GM12873 (cell line): ENCODE measurements at regions not wholly inside any gene's neighbourhood (a gene's known extent, or its start where the extent isn't known, plus 50 kb on each side); places are given as distances from the start of the nearest gene placed in this dataset.

Source experiments
- CTCF ChIP-seq: IDR thresholded peaks from 2 replicates; pipeline ENCODE4 v1.5.1; 2012; ENCODE audit warnings: low read depth, mild to moderate bottlenecking, moderate library complexity, low read length, control low read depth; ENCODE audit not compliant: insufficient read depth; ENCODE audit errors: missing control alignments

DNA sequence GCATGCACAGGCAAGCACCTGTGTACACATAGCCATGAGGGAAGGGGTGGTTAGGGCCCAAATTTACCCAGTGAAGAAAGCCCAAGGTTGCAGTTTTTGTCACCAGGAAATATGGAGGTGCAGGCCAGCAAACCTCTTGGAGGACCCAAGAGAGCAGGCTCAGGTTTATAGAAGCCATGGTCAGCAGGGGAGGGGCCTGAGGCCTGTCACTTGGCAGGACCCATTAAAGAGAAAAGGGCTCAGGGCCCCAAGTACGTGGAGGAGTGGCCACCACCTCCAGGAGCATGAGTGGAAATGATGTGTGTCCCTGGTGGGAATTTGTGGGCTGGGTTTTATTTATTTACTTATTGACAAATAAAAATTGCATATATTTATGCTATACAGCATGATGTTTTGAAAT lies 192.9 kb downstream of the HAUS1 start:
- no peak for TF ChIP-seq CTCF

DNA sequence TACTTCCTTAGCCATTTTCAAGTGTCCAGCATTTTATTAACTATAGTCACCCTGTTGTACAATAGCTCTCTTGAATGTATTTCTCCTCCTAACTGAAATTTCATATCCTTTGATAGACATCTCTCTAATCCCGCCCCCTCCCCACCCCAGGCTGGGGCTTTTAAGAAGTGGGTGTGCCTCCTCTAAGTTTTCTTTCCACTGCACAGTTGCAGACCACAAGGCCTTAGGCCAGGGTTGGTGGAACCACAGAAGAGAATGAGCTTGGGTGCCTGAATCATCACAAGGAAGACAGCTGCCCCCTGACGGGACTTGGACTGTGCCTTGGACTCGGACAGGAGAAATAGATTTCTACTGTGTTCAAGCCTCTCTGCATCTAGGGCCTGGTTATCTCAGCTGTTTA lies 193.4 kb downstream of the HAUS1 start:
- TF ChIP-seq CTCF, result no peak

- no peak for TF ChIP-seq CTCF
These were observed 194.3 kb downstream of the HAUS1 start for GRCh38 chr18:46298511-46298910.

DNA sequence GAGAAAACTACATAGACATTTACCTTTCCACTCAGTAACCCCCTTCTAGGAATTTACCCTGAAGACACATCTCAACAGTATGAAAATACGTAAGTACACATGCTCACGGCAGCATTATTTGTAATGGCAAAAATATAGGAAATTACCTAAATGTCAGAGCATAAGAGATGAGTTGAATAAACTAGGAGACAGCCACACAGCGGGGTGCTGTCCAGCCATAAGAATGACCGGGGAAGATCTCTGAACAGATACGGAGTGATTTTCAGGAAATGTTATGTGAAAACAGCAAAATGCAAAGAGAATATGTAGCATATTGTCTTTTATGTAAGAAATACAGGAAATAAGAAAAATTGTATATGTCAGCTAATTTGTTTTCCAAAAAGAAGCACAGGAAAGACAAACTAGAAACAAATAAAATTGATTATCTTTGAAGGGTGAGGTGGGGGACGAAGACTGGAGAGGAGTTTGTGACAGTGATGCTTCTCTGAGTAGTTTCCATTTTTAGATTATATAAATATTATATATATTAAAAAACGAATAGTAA lies 195.4 kb downstream of the HAUS1 start:
- no peak for TF ChIP-seq CTCF

DNA sequence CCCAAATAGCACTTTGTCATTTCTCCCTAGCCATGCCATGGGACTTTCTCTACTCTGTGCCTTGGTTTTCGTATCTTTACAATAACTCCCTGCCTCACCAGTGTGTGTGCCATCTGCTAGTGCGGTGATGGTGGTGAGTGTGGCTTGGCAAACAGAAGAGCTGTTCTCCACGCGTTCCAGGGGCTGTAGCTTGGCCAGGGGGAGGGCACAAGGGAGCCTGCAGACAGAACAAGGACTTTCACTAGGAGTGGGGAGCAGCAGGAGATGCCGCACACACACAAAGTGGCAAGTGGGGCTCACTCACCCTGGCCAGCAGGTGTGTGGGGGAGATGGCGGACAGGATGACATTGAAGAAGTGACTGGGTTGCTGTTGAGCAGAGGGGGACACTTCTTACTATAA lies 196.9 kb downstream of the HAUS1 start:
- TF ChIP-seq CTCF, result no peak

- TF ChIP-seq CTCF, result no peak
These were observed 197.4 kb downstream of the HAUS1 start for GRCh38 chr18:46301571-46301970.

DNA sequence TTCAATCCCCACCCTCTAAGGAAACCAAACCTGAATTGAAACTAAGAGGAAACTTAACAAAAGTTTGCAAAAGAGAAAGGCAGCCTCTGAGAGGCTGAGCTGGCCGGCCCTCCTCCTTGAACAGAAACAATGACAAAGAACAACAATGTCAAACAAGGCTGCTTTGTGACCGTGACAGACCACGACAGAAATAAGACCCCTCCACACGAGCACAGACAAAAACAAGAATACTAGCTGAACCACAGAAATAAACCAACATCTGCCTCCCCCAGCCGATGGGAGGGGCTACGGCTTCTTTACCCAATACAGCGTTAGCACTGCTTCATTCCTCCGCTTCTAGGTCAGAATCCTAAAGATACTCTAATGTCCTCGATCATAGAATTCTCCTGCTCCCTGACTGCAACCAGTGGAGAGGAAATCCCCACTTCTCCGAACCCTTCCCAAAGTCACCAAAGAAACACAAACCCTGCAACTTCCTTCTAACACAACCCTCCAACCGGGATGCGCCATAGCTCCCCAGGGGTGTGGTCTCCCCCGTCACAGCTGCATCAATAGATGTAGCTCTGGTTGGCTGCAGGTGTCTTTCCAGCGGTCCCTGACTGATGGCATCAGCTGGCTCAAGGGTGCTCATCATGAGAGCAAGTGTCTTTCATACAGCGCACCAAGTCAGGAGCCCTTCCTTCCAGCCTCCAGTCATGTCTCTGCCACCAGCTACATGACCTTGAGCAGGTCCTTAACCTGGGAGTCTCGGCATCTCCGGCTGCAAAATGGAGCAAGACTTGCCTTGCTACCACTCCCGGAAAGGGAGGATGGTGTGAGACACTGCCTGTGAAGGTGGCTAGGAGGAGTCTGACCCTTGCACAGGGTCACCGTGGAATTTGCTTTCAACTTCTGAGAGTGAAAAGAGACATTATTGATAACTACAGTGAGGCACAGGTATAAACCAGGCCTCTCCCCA lies 198.6 kb downstream of the HAUS1 start:
- no peak for TF ChIP-seq CTCF
